ENCODE measurements at regions not wholly inside any gene's neighbourhood (a gene's known extent, or its start where the extent isn't known, plus 50 kb on each side); places are given as distances from the start of the nearest gene placed in this dataset.
A peak's percentile ranks its signal among the peaks of the same experiment; 100 is the strongest.

DNA sequence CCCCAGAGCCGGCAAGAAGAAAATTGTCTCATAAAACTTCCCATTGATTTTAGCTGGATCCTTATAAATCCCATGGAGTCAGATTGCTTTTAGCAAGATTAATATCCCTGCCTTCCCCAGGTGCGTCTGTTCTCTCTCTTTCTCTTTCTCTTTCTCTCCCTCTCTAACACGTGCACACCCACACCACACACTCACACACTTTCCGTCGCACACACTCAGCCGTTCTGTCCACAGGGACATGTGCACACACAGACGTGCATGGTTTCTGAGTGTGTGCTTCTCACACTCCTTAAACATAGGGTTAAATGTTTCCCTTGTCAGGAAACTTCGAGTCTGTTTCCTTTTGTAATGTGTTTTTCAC is 98.7 kb upstream of the NFIA start:
- Histone ChIP-seq H3K9me3 (ENCODE audit: control insufficient read depth, insufficient read depth, low read depth, low read length) (no peaks in the 10 kb centered on the region), H3K36me3 (ENCODE audit: control insufficient read depth in 2 of 2, insufficient read depth in 1 of 2, low read length in 2 of 2) (no peaks in the 10 kb centered on the region), H3K27ac (ENCODE audit: extremely low read depth, low read depth, low read length) (no peak overlapping the region), H3K4me1 (ENCODE audit: control insufficient read depth, insufficient read depth, low read length) (peaks cover 4% of the 10 kb centered on the region; the same call in 1 of the 2 replicates), H3K4me3 (ENCODE audit: low read depth, low read length) (no peak overlapping the region)
- TF ChIP-seq, protein P1, sequence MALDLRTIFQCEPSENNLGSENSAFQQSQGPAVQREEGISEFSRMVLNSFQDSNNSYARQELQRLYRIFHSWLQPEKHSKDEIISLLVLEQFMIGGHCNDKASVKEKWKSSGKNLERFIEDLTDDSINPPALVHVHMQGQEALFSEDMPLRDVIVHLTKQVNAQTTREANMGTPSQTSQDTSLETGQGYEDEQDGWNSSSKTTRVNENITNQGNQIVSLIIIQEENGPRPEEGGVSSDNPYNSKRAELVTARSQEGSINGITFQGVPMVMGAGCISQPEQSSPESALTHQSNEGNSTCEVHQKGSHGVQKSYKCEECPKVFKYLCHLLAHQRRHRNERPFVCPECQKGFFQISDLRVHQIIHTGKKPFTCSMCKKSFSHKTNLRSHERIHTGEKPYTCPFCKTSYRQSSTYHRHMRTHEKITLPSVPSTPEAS (tag by site-specific recombination; IDR thresholded peaks at IDR 0.05): peak; percentile 74
- TF ChIP-seq, protein P2, sequence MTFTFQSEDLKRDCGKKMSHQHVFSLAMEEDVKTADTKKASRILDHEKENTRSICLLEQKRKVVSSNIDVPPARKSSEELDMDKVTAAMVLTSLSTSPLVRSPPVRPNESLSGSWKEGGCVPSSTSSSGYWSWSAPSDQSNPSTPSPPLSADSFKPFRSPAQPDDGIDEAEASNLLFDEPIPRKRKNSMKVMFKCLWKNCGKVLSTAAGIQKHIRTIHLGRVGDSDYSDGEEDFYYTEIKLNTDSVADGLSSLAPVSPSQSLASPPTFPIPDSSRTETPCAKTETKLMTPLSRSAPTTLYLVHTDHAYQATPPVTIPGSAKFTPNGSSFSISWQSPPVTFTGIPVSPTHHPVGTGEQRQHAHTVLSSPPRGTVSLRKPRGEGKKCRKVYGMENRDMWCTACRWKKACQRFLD (tag by site-specific recombination; IDR thresholded peaks at IDR 0.05): no peak
- CTCF ChIA-PET: interaction anchor here (1.0 to 2.7 kb wide), 3 partner anchors 13 to 134 kb away, joined by 3 to 12 read pairs (median 3); no protein-coding TSS in a partner anchor
- POLR2A ChIA-PET: no interaction called here

DNA sequence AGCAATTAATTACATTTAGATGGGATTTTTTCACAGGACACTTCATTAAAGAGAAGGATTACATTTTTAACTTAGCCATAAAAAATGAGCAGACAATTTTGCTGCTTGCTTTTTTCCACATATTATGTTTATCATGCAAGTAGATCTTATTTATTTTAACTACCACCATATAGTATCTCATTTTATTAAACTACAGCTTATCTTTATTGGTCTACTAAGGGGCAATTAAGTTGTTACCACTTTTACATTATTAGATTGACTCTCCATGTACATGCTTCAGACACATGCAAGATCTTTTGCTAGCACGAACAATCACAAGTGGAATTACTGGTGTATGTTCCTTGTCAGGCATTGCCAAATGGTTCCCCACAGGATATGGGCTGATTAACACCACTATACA is 99.8 kb upstream of the NFIA start:
- Histone ChIP-seq H3K36me3 (ENCODE audit: control insufficient read depth in 2 of 2, insufficient read depth in 1 of 2, low read length in 2 of 2) (no peaks in the 10 kb centered on the region), H3K9me3 (ENCODE audit: control insufficient read depth, insufficient read depth, low read depth, low read length) (no peaks in the 10 kb centered on the region), H3K27ac (ENCODE audit: extremely low read depth, low read depth, low read length) (no peak overlapping the region), H3K4me1 (ENCODE audit: control insufficient read depth, insufficient read depth, low read length) (peaks cover 4% of the 10 kb centered on the region; the same call in 1 of the 2 replicates), H3K4me3 (ENCODE audit: low read depth, low read length) (no peak overlapping the region)
- CTCF ChIA-PET: interaction anchor here (1.4 to 2.7 kb wide), 2 partner anchors 12 to 61 kb away, joined by 3 to 12 read pairs; no protein-coding TSS in a partner anchor
- POLR2A ChIA-PET: interaction anchor here (0.5 kb wide), 1 partner anchor 700 kb away, joined by 5 read pairs; no protein-coding TSS in a partner anchor
- TF ChIP-seq, protein P3, sequence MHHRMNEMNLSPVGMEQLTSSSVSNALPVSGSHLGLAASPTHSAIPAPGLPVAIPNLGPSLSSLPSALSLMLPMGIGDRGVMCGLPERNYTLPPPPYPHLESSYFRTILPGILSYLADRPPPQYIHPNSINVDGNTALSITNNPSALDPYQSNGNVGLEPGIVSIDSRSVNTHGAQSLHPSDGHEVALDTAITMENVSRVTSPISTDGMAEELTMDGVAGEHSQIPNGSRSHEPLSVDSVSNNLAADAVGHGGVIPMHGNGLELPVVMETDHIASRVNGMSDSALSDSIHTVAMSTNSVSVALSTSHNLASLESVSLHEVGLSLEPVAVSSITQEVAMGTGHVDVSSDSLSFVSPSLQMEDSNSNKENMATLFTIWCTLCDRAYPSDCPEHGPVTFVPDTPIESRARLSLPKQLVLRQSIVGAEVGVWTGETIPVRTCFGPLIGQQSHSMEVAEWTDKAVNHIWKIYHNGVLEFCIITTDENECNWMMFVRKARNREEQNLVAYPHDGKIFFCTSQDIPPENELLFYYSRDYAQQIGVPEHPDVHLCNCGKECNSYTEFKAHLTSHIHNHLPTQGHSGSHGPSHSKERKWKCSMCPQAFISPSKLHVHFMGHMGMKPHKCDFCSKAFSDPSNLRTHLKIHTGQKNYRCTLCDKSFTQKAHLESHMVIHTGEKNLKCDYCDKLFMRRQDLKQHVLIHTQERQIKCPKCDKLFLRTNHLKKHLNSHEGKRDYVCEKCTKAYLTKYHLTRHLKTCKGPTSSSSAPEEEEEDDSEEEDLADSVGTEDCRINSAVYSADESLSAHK (tag by site-specific recombination; IDR thresholded peaks at IDR 0.05): peak; percentile 75
- TF ChIP-seq, protein P4, sequence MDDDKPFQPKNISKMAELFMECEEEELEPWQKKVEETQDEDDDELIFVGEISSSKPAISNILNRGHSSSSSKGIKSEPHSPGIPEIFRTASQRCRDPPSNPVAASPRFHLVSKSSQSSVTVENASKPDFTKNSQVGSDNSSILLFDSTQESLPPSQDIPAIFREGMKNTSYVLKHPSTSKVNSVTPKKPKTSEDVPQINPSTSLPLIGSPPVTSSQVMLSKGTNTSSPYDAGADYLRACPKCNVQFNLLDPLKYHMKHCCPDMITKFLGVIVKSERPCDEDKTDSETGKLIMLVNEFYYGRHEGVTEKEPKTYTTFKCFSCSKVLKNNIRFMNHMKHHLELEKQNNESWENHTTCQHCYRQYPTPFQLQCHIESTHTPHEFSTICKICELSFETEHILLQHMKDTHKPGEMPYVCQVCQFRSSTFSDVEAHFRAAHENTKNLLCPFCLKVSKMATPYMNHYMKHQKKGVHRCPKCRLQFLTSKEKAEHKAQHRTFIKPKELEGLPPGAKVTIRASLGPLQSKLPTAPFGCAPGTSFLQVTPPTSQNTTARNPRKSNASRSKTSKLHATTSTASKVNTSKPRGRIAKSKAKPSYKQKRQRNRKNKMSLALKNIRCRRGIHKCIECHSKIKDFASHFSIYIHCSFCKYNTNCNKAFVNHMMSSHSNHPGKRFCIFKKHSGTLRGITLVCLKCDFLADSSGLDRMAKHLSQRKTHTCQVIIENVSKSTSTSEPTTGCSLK (tag by site-specific recombination; IDR thresholded peaks at IDR 0.05): no peak
- TF ChIP-seq ZNF146 (tag by site-specific recombination; IDR thresholded peaks at IDR 0.05): no peak
- TF ChIP-seq, protein P5, sequence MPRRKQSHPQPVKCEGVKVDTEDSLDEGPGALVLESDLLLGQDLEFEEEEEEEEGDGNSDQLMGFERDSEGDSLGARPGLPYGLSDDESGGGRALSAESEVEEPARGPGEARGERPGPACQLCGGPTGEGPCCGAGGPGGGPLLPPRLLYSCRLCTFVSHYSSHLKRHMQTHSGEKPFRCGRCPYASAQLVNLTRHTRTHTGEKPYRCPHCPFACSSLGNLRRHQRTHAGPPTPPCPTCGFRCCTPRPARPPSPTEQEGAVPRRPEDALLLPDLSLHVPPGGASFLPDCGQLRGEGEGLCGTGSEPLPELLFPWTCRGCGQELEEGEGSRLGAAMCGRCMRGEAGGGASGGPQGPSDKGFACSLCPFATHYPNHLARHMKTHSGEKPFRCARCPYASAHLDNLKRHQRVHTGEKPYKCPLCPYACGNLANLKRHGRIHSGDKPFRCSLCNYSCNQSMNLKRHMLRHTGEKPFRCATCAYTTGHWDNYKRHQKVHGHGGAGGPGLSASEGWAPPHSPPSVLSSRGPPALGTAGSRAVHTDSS (tag by site-specific recombination; IDR thresholded peaks at IDR 0.05): peak; percentile 22; the same call in 1 of the 2 replicates
- TF ChIP-seq SETDB1 (IDR thresholded peaks at IDR 0.05; ENCODE audit: insufficient read length, low read length): no peak
- peak; percentile 88 for TF ChIP-seq ZEB2 (tag by site-specific recombination; IDR thresholded peaks at IDR 0.05)
- TF ChIP-seq ZNF19 (tag by site-specific recombination; IDR thresholded peaks at IDR 0.05; ENCODE audit: low read depth): no peak
- TF ChIP-seq, protein P6, sequence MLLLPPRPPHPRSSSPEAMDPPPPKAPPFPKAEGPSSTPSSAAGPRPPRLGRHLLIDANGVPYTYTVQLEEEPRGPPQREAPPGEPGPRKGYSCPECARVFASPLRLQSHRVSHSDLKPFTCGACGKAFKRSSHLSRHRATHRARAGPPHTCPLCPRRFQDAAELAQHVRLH (tag by site-specific recombination; IDR thresholded peaks at IDR 0.05): peak; percentile 79
- TF ChIP-seq ZNF843 (tag by site-specific recombination; IDR thresholded peaks at IDR 0.05): peak; percentile 93
- peak; percentile 47 for TF ChIP-seq ZBTB8A (tag by site-specific recombination; IDR thresholded peaks at IDR 0.05)
- TF ChIP-seq KLF16 (tag by site-specific recombination; IDR thresholded peaks at IDR 0.05): peak; percentile 46; the same call in 1 of the 2 replicates
- TF ChIP-seq ZIC2 (tag by site-specific recombination; IDR thresholded peaks at IDR 0.05): no peak
- TF ChIP-seq HOXC10 (CRISPR knock-in tag; IDR thresholded peaks at IDR 0.05): no peak
- no peak for TF ChIP-seq ZNF747 (tag by site-specific recombination; IDR thresholded peaks at IDR 0.05)
- peak; percentile 92 for TF ChIP-seq OSR2 (tag by site-specific recombination; IDR thresholded peaks at IDR 0.05)
- TF ChIP-seq FEZF1 (tag by site-specific recombination; IDR thresholded peaks at IDR 0.05): peak; percentile 88
- no peak for TF ChIP-seq MEIS1 (CRISPR knock-in tag; IDR thresholded peaks at IDR 0.05; ENCODE audit: borderline replicate concordance)
- no peak for TF ChIP-seq YY2 (tag by site-specific recombination; IDR thresholded peaks at IDR 0.05)
- TF ChIP-seq, protein P7, sequence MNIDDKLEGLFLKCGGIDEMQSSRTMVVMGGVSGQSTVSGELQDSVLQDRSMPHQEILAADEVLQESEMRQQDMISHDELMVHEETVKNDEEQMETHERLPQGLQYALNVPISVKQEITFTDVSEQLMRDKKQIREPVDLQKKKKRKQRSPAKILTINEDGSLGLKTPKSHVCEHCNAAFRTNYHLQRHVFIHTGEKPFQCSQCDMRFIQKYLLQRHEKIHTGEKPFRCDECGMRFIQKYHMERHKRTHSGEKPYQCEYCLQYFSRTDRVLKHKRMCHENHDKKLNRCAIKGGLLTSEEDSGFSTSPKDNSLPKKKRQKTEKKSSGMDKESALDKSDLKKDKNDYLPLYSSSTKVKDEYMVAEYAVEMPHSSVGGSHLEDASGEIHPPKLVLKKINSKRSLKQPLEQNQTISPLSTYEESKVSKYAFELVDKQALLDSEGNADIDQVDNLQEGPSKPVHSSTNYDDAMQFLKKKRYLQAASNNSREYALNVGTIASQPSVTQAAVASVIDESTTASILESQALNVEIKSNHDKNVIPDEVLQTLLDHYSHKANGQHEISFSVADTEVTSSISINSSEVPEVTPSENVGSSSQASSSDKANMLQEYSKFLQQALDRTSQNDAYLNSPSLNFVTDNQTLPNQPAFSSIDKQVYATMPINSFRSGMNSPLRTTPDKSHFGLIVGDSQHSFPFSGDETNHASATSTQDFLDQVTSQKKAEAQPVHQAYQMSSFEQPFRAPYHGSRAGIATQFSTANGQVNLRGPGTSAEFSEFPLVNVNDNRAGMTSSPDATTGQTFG (tag by site-specific recombination; IDR thresholded peaks at IDR 0.05; ENCODE audit: borderline replicate concordance): no peak
- no peak for TF ChIP-seq ZBTB20 (tag by site-specific recombination; IDR thresholded peaks at IDR 0.05)

Measured in HEK293 (cell line).